Pons (tissue), 1 donor: ENCODE measurements at regions not wholly inside any gene's neighbourhood (a gene's known extent, or its start where the extent isn't known, plus 50 kb on each side); places are given as distances from the start of the nearest gene placed in this dataset.
A peak's percentile ranks its signal among the peaks of the same experiment; 100 is the strongest.

ENCODE experiments used
- DNase-seq: peaks from one replicate; pipeline ENCODE4 v3.0.0-alpha.2; 2016; ENCODE audit warnings: low spot score

DNA sequence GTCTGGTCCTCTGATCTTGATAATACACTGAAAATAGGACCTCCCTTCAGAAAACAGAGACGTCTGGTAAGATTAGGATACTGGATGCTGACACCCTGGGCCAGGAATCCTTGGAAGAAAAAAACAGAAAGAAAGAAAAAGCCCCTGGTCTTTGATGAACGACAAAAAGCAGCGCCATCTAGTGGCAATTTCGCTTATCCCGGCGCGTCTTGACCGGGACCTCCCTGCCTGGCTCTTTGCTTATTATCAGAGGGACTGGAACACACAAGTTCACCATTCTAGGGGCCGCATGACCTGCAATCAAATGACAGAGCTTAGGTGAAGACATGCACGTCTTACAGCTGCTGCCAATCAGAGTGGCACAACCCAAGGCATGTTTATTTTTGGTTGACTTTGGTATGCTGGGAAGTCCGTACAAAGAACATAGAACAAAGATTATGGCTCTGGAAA is 114.9 kb upstream of the NFIB start:
- DNase-seq, result peak; percentile 71

DNA sequence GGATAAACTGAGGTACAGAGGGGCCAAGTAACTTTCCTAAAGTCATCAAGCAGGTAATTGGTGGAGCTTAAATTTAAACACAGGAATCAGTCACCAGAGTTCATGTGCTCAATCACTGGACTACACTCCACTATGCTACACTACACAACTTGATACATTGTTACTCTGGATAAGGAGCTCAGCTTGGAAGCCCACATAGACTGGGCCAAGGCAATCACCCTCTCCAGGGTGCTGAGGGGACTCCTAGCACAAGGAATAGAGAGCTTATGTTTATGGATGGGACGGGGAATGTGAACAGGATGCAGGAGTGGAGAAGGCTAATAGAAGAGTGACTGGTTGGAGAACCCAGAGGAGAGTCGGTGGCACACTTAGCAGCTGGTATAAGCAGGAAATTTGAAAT is 113.5 kb upstream of the NFIB start:
- no peak for DNase-seq

DNA sequence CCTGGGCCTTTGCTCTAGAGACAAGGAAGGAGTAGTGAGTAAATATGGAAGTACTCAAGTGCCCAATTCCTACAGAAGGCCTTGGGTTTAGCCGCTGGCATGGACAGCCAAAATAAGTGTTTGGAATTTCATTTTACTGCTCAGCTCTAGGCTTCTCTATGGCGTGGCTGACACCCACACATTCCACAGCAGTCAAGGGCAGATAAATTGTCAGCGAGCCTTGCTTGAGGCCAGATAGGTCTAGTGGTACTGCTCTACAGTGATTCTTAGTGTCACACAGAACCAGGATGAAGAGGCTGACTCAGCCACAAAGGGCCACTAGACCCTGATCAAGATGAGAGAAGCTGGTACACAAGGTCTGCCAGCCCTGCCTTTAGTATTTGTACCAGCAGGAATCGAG is 111.0 kb upstream of the NFIB start:
- DNase-seq, result no peak

DNA sequence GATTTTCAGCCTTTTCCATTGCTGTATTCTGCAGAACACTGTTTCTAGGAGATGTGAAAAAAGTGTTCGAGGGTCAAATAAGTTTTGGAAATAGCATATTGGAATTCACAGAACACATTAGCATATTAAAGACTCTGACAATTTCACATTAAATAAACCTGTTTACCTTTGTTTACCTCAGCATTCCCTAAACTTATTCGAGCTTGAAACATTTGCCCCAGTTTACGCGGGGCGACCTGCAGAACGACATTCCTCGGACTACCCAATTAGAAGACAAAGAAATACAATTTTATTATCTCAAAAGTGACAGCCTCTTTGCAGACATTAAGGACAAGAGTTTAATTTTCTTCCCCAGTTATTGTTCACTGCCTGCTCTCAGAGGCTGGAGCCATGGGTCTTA is 110.3 kb upstream of the NFIB start:
- no peak for DNase-seq

DNA sequence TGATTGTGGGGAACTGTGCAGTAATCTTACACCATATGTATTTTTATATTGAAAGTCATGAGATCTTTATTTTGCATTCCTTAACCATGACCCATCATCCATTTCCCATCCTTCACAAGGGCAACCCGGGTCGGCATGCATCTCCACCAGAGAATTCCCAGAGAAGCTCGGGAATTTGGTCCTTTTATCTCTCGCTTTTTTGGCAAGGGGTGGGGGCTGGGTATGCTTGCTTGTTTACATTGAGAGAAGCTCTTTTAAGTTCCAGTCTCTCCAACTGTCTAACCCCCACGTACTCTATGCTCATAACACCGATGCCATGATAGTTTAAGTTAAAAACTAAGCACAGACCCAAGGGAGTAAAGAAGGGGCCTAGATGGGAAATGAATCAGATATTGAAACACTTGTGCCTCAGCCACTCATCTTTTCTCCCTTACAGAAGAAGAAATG is 109.9 kb upstream of the NFIB start:
- no peak for DNase-seq

DNA sequence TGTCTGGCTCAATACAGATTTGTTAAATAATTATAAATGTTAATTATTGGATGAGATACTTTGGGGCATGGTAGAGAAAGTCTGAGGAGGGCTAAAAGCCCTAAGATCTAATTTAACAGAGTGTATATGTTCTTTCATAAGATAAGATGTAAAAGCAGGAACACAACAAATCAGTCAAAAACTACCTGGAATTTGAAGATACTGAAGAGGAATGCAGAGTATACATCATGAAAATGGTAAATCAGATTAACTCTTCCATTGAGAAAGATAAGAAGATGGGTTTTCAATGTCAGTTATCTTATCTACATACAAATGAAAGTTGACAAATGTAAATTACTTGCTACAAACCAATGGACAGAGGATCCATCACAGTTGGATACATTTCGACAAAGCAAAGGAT is 107.3 kb upstream of the NFIB start:
- DNase-seq, result no peak

DNA sequence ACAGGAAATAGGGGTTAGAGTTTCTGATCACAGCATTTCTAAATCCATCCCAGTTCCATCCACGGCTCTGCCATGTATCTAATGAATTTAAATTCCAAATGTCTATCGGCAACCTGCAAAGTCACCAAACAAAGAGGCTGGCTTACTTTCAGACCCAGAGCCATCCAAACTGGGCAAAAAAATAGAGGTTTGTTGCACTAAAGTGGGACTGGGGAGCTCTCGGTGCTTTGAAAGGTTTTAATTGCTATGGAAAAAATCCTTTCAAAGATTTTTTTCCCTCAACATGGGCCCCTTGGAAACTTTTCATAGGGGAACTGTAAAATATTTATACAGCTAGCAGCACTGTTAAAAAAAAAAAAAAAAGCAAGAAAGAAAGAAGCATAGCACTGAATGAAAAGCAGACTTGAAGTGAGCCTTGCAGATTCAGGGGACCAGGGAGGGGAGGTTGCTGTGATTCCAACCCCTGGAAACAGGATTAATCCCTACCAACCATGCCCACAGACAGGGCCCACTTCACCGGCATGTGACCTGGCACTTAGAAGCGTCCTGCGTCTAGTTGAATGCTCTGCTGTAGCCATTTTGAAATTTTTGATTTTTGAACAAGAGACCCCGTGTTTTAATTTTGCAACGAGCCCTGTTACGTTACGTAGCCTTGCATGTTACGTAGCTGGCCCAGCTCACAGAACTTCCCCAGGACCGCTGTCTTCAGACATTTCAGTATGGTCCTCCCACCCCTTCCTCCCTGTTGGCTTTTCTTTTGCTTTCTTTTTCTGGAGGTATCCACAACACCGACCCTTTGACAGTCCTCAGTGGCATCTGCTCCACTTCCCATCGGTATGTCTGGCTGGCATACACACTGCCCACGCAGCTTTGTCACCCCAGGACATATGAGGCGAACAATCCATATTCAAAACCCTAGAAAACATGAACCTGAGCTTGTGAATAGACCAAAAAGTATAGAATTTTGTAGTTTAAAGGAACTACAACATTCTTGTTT is 105.3 kb upstream of the NFIB start:
- no peak for DNase-seq

DNA sequence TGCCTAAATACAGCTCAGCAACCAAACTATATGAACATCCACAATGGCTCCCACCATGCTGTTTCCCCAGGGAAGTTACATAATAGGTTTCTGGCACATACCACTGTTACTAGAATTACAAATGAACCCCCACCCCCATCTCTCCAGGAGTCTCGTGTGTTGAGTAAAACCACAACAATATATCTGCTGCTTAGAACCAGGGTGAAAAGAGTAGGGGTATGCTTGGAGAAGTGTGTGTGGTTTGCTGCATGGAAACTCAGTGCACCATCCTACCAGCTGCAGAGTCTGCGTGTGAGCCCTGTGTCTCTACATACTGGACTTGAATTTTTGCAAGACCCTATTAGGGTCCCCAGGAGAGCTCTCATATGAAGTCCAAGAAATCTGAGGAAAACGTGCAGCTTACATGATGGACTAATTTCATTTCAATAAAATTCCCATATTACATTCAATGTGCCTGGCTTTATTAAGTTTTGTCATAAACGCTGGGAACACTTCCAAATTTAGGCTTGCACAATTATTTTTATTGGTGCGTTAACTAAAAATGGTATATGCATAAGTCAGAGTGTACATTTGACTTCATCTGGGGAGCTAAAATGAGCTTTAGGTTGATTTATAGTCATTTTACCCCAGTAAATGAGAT is 104.5 kb upstream of the NFIB start:
- no peak for DNase-seq

DNA sequence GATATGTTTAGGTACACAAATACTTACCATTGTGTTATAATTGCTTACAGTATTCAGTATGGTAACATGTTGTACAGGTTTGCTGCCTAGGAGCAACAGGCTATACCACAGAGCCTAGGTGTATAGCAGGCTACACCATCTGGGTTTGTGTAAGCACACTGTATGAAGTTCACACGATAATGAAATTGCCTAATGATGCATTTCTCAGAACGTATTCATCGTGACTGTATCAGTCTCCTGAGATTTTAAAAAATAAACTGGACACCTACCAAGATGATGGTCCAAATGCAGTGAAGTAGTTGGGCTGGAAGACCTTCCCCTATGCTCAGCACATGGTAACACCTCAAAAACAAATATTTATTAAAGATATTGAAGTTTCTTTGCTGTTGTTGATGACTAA is 103.3 kb upstream of the NFIB start:
- no peak for DNase-seq

DNA sequence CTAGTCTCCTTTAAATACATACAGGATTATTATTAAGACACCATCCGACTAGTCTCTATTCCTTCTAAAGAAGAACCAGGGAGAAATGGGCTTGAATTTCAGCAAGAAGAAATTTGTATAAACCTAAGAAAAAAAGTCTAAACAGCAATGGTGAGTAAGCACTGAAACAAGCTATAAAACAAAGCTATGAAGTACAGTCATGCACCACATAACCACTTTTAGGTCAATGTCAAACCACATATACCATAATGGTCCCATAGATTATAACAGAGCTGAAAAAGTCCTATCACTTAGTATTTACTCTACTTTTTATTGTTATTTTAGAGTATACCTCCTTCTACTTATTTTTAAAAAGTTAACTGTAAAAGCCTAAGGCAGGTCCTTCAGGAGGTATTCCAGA is 102.0 kb upstream of the NFIB start:
- no peak for DNase-seq

DNA sequence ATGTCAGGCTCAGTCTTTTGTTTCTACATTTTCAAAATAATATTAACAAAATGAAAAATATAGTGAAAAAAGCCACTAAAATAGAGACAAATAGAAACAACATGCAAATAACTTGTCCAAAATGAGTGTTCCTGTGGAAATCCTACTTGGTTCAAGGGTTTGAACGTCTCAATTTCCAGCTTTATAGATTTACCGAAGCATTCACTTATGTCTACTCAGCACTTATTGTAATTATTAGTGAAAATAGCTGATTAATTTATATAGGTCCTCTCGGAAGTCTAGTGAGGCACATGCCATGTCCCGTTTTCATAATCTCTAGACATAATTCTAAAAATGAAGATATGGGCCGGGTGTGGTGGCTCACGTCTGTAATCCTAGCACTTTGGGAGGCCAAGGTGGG is 99.9 kb upstream of the NFIB start:
- no peak for DNase-seq

DNA sequence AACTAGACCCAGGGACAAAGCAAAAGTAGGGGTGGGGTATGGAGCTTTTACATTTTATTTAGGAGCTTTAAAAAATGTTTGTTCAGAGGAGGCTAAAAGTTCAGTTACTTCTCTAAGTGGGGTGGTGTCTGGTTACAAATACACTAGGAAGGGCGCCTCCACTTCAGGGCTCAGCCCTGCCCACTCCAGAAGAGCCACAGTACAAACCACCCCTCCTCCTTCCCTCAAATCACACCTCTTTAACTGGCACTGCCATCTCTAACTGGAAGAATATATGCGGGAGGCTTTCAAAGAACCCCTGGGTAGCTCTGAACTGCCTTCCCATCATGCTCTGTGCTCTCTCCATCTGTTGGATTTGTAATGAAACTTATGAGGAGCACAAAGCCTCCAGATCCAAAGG is 98.8 kb upstream of the NFIB start:
- DNase-seq, result no peak

DNA sequence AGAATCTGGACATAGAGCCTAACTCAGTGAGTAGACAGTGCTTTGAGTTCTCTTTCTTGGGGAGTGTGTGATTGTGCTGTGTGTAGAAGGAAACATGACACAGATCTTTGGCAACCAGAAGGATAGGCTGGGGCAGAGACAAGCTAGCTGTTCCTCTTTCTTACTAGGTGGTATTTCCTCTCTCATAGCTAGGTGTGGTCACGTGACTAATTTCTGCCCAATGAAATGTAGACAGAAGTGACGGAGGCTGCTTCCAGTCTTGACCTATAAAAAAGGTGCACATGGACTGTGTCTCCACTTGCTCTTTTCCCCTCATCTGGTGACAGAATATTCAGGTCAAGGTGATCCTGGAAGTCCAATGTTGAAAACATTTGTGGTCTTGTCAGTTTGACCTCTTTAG is 92.5 kb upstream of the NFIB start:
- DNase-seq, result no peak

DNA sequence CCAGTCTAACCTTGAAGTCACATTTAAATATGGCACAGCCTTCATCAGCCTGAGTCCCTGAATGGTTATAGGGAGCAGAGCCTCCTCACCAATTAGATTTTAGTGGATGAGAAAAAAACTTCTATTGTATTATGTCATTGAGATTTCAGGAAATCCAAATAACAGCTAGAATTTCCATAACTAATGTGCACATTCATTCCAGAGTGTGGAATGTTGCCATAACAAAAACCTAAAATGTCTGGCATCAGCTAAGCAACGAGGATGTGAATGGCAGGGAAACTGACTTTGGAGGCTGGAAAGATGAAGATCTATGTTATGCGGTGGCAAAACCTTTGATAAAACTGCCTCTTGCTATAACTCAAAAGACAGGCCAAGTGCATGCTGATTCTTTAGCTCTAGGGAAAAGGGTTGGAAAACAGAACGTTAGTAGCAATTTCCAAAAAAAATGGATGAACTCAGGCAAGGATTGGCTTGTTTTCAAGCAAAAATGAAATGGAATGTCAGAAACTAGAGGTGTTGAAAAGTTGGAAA is 91.3 kb upstream of the NFIB start:
- no peak for DNase-seq

DNA sequence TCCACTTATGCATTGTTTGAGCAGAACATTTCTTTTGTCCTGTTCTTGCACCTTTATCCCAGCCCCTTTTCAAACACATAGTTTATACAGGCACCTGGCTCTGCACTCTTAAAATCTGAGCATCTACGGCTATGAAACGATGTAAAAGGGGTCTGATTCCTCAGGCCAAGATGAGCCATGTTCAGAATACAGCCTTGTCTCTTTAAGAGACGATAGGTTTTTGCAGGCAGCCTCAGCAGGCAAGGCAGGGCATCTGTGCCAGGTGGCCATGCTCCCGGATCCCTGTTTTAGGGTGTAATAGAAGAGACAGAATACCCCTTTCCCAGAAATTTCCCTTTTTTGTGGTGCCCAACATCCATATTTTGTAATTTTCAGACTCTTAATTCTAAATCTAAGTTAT is 89.1 kb upstream of the NFIB start:
- DNase-seq, result no peak

DNA sequence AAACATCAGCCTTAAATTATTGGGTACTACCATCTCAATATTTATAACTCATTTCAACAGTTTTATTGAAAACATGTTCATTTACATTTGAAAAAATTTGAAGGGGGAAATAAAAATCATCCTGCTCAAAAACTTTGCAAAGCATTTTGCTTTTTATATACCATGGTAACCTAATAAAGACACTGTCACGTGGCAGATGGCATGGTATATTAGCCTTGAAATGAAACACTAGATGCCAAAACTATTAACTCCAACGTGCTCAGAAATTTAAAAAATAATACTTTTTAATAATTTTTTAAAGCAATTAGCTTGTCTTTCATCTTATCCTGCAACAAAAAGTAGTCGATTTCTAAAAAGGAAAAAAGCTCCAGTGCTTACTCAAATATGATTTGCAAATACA is 88.6 kb upstream of the NFIB start:
- DNase-seq, result no peak

DNA sequence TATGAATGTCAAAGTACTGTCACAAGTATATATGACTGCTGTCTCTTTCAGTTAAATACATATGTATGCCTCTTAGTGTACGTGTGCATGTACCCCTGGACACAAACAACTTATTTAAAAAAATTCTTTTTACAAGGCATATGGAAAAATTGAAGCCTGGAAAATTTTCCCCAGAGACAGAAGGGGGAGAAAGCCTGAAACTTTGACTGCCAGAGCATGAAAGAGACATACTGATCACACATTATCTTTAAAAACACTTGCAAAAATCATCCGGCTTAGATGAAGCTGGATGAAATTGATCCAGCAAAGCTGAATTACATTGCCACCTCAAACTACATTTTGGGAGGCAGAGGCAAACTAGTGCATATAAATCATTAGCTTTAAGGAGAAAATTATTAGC is 88.0 kb upstream of the NFIB start:
- DNase-seq, result no peak

DNA sequence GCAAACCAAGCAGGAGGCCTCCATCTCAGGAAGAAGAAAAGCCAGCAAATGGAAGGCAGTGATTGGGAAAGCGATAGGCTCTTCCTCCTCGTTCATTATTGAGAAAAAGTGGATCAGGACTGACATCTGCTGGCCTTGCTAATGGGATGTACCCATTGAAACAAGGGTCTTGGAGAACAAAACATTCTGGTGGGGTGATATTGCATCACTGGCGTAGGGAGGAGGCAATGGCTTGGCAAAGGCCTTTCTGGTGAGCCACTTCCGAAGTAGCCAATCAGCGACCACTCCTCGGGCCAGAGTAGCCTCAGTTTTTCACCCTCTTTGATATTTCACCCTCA is 86.7 kb upstream of the NFIB start:
- peak; percentile 97 for DNase-seq

DNA sequence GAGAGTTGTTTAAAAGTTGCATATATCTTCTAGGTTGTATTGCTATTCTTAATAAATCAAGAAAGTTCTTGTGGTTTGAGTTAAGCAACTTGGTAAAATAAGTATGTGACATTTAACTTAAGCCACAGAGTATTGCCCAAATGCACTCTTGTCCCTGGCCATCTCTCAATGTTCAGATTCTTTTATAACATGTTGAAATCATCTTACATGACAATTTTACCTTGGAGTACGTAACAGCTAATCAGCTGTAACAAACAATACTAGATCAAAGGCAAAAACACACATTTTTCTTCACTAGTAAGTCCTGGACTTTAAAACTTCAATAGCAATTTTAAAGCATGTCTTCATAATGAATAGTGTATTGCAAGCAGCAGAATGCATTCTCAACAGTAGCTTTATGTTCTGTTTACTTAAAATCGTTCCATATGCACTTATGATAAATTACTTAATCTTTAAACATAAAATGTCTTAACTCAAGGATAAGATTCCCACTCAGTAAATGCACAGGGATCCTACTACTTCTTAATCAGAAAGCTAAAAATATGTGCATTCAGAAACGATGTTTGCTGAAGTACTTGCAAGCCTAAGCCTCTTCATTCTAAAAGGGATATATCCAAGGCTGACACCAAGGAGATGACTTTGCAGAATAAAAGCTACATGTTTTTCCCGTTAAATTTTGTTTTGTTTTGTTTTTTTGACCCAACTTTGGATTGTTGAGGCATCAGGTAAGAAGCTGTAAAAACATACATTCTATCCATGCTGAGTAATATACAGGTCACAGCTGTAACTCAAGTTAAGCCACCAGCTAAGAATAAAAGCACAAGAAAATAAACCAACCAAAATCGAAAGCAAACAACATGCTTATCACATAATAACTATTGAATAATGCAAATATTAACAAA is 86.1 kb upstream of the NFIB start:
- no peak for DNase-seq

DNA sequence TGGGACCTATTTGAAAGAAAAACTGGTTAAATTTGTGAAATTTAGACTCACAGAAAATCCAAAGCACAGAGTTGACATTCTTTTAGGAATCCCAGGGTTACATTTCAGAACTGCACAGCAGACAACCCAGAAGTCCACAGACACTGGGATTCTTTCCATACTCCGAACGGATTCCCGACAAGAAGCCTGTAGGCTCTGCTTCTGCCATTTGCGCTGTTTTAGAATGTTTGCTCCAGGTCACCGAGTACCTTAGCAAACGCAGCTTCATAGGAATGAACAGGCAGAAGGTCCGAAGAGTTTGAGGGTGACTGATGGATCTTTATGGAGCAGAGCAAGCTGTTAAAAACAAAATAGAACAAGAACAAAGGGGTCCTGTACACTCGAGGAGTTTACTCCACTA is 84.5 kb upstream of the NFIB start:
- DNase-seq, result peak; percentile 21

DNA sequence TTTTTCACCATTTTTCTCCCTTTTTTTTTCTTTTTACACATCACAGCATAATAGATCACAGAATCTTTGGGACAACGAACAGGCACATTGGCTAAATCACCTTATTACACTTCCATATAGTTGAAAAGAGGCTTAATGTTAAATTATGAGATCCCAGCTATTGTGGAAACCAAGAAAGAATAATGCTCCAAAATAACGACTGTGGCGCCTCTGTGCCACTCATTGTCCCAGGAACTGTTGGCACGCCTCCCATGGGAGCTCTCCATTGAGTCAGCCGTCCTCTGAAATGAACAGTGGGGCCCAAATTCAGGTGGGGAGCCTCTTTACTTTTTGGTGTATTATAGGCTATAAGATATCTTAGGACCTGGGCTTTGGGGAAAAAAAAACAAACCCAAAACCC is 82.2 kb upstream of the NFIB start:
- DNase-seq, result peak; percentile 74
